GM12891 (cell line): ENCODE measurements at regions not wholly inside any gene's neighbourhood (a gene's known extent, or its start where the extent isn't known, plus 50 kb on each side); places are given as distances from the start of the nearest gene placed in this dataset.
"Not testable (repeated sequence)": the region's sequence is repeated elsewhere in the genome, so short reads cannot be mapped to it uniquely, and the experiment has no call there.

Experiments
- POLR2A ChIP-seq: IDR thresholded peaks from 2 replicates; pipeline ENCODE4 v1.6.1; 2011; ENCODE audit warnings: low read depth, low read length, control low read depth
- POLR2AphosphoS5 ChIP-seq: IDR thresholded peaks from 2 replicates; pipeline ENCODE4 v1.6.1; 2011; ENCODE audit warnings: low read depth, low read length, control low read depth
- TAF1 ChIP-seq: IDR thresholded peaks from 2 replicates; pipeline ENCODE4 v1.6.1; 2011; ENCODE audit warnings: low read depth, low read length, control low read depth

- not testable (repeated sequence) for TF ChIP-seq POLR2A, POLR2AphosphoS5, TAF1
These were observed 620.6 kb downstream of the SLITRK5 start for GRCh38 chr13:88291731-88292130.
